HEK293 (cell line): ENCODE measurements at regions not wholly inside any gene's neighbourhood (a gene's known extent, or its start where the extent isn't known, plus 50 kb on each side); places are given as distances from the start of the nearest gene placed in this dataset.

ENCODE experiments used
- ELK4 ChIP-seq: IDR thresholded peaks from 2 replicates; pipeline ENCODE4 v1.6.1; 2011; ENCODE audit warnings: mild to moderate bottlenecking, low read depth, low read length, borderline replicate concordance
- KLF7 ChIP-seq: fragments of 450-650 bp; formaldehyde crosslinking; IDR thresholded peaks from 2 replicates; pipeline ENCODE4 v1.5.1; 2016; ENCODE audit warnings: missing biosample characterization, missing genetic modification characterization, borderline replicate concordance
- REPIN1 ChIP-seq: fragments of 450-650 bp; formaldehyde crosslinking; IDR thresholded peaks from 2 replicates; pipeline ENCODE4 v1.5.1; 2017; ENCODE audit warnings: missing biosample characterization, missing genetic modification characterization, low read depth
- ZNF148 ChIP-seq: fragments of 450-650 bp; formaldehyde crosslinking; IDR thresholded peaks from 2 replicates; pipeline ENCODE4 v1.5.0; 2017; ENCODE audit warnings: missing biosample characterization, missing genetic modification characterization, borderline replicate concordance
- ZNF2 ChIP-seq: fragments of 450-650 bp; formaldehyde crosslinking; IDR thresholded peaks from 2 replicates; pipeline ENCODE4 v1.5.1; 2016; ENCODE audit warnings: missing biosample characterization, missing genetic modification characterization
- ZNF292 ChIP-seq: fragments of 450-650 bp; formaldehyde crosslinking; IDR thresholded peaks from 2 replicates; pipeline ENCODE4 v1.5.1; 2016; ENCODE audit warnings: low read depth, missing biosample characterization, missing genetic modification characterization, borderline replicate concordance
- ZNF324 ChIP-seq: fragments of 450-650 bp; formaldehyde crosslinking; IDR thresholded peaks from 2 replicates; pipeline ENCODE4 v1.5.1; 2016; ENCODE audit warnings: missing biosample characterization, missing genetic modification characterization
- ZNF423 ChIP-seq: fragments of 450-650 bp; formaldehyde crosslinking; IDR thresholded peaks from 2 replicates; pipeline ENCODE4 v1.5.1; 2016; ENCODE audit warnings: missing biosample characterization, missing genetic modification characterization
- ZNF571 ChIP-seq: fragments of 450-650 bp; formaldehyde crosslinking; IDR thresholded peaks from 2 replicates; pipeline ENCODE4 v1.5.0; 2017; ENCODE audit warnings: missing biosample characterization, missing genetic modification characterization
- ZNF585B ChIP-seq: fragments of 450-650 bp; formaldehyde crosslinking; IDR thresholded peaks from 2 replicates; pipeline ENCODE4 v1.5.1; 2016; ENCODE audit warnings: missing biosample characterization, missing genetic modification characterization
- ZNF701 ChIP-seq: fragments of 450-650 bp; formaldehyde crosslinking; IDR thresholded peaks from 2 replicates; pipeline ENCODE4 v1.5.1; 2016; ENCODE audit warnings: missing biosample characterization, missing genetic modification characterization
- ZXDB ChIP-seq: fragments of 450-650 bp; formaldehyde crosslinking; IDR thresholded peaks from 2 replicates; pipeline ENCODE4 v1.5.1; 2016; ENCODE audit warnings: missing biosample characterization, missing genetic modification characterization
- TF ChIP-seq, protein P1 (sequence below): sonication (generic); formaldehyde crosslinking; IDR thresholded peaks from 2 replicates; pipeline ENCODE4 v1.8.1; 2022; ENCODE audit warnings: mild to moderate bottlenecking, moderate library complexity, missing genetic modification reagents

- TF ChIP-seq ZNF2 (tag by site-specific recombination) (no peak), ELK4 (no peak), ZNF423 (no peak), ZNF148 (no peak), KLF7 (tag by site-specific recombination) (no peak), ZNF701 (no peak), ZNF585B (no peak), REPIN1 (tag by site-specific recombination) (no peak), ZNF571 (tag by site-specific recombination) (no peak), ZNF292 (tag by site-specific recombination) (no peak), ZNF324 (tag by site-specific recombination) (no peak), ZXDB (tag by site-specific recombination) (no peak)
- TF ChIP-seq, protein P1, sequence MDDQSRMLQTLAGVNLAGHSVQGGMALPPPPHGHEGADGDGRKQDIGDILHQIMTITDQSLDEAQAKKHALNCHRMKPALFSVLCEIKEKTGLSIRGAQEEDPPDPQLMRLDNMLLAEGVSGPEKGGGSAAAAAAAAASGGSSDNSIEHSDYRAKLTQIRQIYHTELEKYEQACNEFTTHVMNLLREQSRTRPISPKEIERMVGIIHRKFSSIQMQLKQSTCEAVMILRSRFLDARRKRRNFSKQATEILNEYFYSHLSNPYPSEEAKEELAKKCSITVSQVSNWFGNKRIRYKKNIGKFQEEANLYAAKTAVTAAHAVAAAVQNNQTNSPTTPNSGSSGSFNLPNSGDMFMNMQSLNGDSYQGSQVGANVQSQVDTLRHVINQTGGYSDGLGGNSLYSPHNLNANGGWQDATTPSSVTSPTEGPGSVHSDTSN (CRISPR knock-in tag): no peak
Observed at GRCh38 chr5:111836426-111836825, 79.4 kb upstream of the NREP start.
